Sigmoid colon (tissue), 4 donors: ENCODE measurements at regions not wholly inside any gene's neighbourhood (a gene's known extent, or its start where the extent isn't known, plus 50 kb on each side); places are given as distances from the start of the nearest gene placed in this dataset.
"Not testable (repeated sequence)": the region's sequence is repeated elsewhere in the genome, so short reads cannot be mapped to it uniquely, and the experiment has no call there.

ENCODE experiments used
- POLR2A ChIP-seq, 2 donors: fragments of 450-650 bp; IDR thresholded peaks; one replicate each; pipeline ENCODE4 v1.6.1; 2016; ENCODE audit warnings: antibody characterized with exemption in 2 of 2, mild to moderate bottlenecking in 2 of 2, moderate library complexity in 2 of 2
- POLR2AphosphoS5 ChIP-seq, 4 donors: sonication (generic); formaldehyde crosslinking; IDR thresholded peaks; one replicate each; pipeline ENCODE4 v1.6.1; 2017; ENCODE audit warnings: antibody characterized with exemption in 4 of 4
- TF ChIP-seq, protein P1 (sequence below), 4 experiments: fragments of 450-650 bp in 3 of 4; fragments of 200-600 bp in 1 of 4; IDR thresholded peaks; one replicate each; pipeline ENCODE4 v1.5.1; 2016 to 2019; ENCODE audit warnings: antibody characterized with exemption in 4 of 4, mild to moderate bottlenecking in 3 of 4, moderate library complexity in 2 of 4

DNA sequence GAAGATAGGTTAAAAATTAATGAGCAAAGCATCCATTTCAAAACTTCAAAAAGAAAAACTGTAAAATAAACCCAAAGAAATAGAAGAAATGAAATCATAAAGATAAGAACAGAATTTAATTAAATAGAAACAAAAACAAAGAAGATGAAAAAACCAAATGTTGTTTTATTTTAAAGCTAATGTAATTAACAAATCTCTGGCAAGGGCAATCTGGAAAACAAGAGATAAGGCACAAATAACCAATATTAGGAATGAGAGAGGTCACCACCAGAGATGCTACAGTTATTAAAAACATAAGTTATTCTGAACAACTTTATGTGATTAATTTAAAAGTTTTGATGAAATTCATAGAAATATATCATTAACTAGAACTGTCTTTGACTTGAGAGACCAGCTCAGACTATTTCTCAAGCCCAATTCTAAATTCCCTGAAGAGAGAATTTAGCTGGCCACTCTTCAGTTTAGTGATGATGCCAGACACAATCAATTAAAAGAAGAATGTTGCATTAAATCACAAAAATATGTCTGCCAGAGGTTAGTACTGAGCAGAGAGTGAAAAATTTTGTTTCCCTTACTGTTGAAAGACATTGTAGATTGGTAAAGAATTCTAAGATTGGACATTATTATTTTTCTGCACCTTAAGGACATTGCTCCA, 227.4 kb upstream of the VLDLR start:
- TF ChIP-seq, protein P1, sequence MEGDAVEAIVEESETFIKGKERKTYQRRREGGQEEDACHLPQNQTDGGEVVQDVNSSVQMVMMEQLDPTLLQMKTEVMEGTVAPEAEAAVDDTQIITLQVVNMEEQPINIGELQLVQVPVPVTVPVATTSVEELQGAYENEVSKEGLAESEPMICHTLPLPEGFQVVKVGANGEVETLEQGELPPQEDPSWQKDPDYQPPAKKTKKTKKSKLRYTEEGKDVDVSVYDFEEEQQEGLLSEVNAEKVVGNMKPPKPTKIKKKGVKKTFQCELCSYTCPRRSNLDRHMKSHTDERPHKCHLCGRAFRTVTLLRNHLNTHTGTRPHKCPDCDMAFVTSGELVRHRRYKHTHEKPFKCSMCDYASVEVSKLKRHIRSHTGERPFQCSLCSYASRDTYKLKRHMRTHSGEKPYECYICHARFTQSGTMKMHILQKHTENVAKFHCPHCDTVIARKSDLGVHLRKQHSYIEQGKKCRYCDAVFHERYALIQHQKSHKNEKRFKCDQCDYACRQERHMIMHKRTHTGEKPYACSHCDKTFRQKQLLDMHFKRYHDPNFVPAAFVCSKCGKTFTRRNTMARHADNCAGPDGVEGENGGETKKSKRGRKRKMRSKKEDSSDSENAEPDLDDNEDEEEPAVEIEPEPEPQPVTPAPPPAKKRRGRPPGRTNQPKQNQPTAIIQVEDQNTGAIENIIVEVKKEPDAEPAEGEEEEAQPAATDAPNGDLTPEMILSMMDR (IDR thresholded peaks at IDR 0.05): not testable (repeated sequence)
- TF ChIP-seq POLR2AphosphoS5, POLR2A (IDR thresholded peaks at IDR 0.05): not testable (repeated sequence)
